DMS 273 treated with DMSO at 0.1 percent for 48 hours (cell line): ENCODE measurements at regions not wholly inside any gene's neighbourhood (a gene's known extent, or its start where the extent isn't known, plus 50 kb on each side); places are given as distances from the start of the nearest gene placed in this dataset.
"Not testable (repeated sequence)": the region's sequence is repeated elsewhere in the genome, so short reads cannot be mapped to it uniquely, and the experiment has no call there.

Experiments used
- DNase-seq: peaks from one replicate; lab custom pipeline; 2025; lab: John Stamatoyannopoulos, UW

GRCh38 chr6:126807876-126808275 is 310.6 kb upstream of the RSPO3 start:
- no peak for DNase-seq

GRCh38 chr6:126811321-126811720 is 307.1 kb upstream of the RSPO3 start:
- no peak for DNase-seq

- no peak for DNase-seq
Measured at GRCh38 chr6:126812010-126812409, 306.5 kb upstream of the RSPO3 start.

GRCh38 chr6:126812651-126813050 is 305.8 kb upstream of the RSPO3 start:
- no peak for DNase-seq

GRCh38 chr6:126820634-126821033 is 297.8 kb upstream of the RSPO3 start:
- no peak for DNase-seq

GRCh38 chr6:126821706-126822105 is 296.8 kb upstream of the RSPO3 start:
- DNase-seq, result no peak

GRCh38 chr6:126824226-126824625 is 294.2 kb upstream of the RSPO3 start:
- DNase-seq, result no peak

- DNase-seq, result no peak
Measured at GRCh38 chr6:126824815-126825214, 293.7 kb upstream of the RSPO3 start.

- no peak for DNase-seq
Measured at GRCh38 chr6:126826166-126826714, 292.2 kb upstream of the RSPO3 start.

GRCh38 chr6:126831461-126831860 is 287.0 kb upstream of the RSPO3 start:
- DNase-seq, result no peak

GRCh38 chr6:126842769-126843168 is 275.7 kb upstream of the RSPO3 start:
- DNase-seq, result no peak

- no peak for DNase-seq
Measured at GRCh38 chr6:126848119-126848518, 270.4 kb upstream of the RSPO3 start.

GRCh38 chr6:126867641-126868040 is 250.8 kb upstream of the RSPO3 start:
- DNase-seq, result no peak

- DNase-seq, result no peak
Measured at GRCh38 chr6:126873351-126873750, 245.1 kb upstream of the RSPO3 start.

GRCh38 chr6:126873791-126874190 is 244.7 kb upstream of the RSPO3 start:
- DNase-seq, result no peak

GRCh38 chr6:126876446-126876845 is 242.0 kb upstream of the RSPO3 start:
- DNase-seq, result no peak

GRCh38 chr6:126880964-126881363 is 237.5 kb upstream of the RSPO3 start:
- no peak for DNase-seq

- DNase-seq, result no peak
Measured at GRCh38 chr6:126886106-126886505, 232.4 kb upstream of the RSPO3 start.

- no peak for DNase-seq
Measured at GRCh38 chr6:126888727-126889725, 229.4 kb upstream of the RSPO3 start.

- no peak for DNase-seq
Measured at GRCh38 chr6:126890055-126890454, 228.4 kb upstream of the RSPO3 start.

GRCh38 chr6:126891158-126891557 is 227.3 kb upstream of the RSPO3 start:
- DNase-seq, result no peak

- not testable (repeated sequence) for DNase-seq
Measured at GRCh38 chr6:126892869-126893268, 225.6 kb upstream of the RSPO3 start.

GRCh38 chr6:126897758-126898157 is 220.7 kb upstream of the RSPO3 start:
- no peak for DNase-seq
